Right renal cortex interstitium (tissue), 3 donors: ENCODE measurements at regions not wholly inside any gene's neighbourhood (a gene's known extent, or its start where the extent isn't known, plus 50 kb on each side); places are given as distances from the start of the nearest gene placed in this dataset.

Experiments used
- DNase-seq, 3 donors: peaks; one replicate each; pipeline ENCODE4 v3.0.0-alpha.2; 2013; ENCODE audit warnings: low read depth in 3 of 3, low spot score in 2 of 3

- DNase-seq = no peak
Measured at GRCh38 chr10:91035650-91036292, 114.9 kb upstream of the ANKRD1 start.

GRCh38 chr10:91036807-91037411 lies 116.0 kb upstream of the ANKRD1 start:
- DNase-seq = no peak

- DNase-seq = no peak
Measured at GRCh38 chr10:91038971-91039370, 118.1 kb upstream of the ANKRD1 start.

- no peak for DNase-seq
Measured at GRCh38 chr10:91040343-91040742, 119.5 kb upstream of the ANKRD1 start.

- no peak for DNase-seq
Measured at GRCh38 chr10:91042069-91042468, 121.2 kb upstream of the ANKRD1 start.

GRCh38 chr10:91043173-91043910 lies 122.5 kb upstream of the ANKRD1 start:
- no peak for DNase-seq

- DNase-seq = no peak
Measured at GRCh38 chr10:91046869-91047268, 126.0 kb upstream of the ANKRD1 start.

- DNase-seq = no peak
Measured at GRCh38 chr10:91048380-91048779, 127.5 kb upstream of the ANKRD1 start.

- DNase-seq = no peak
Measured at GRCh38 chr10:91049296-91049987, 128.6 kb upstream of the ANKRD1 start.

- no peak for DNase-seq
Measured at GRCh38 chr10:91049988-91050360, 129.1 kb upstream of the ANKRD1 start.

GRCh38 chr10:91050371-91051034 lies 129.6 kb upstream of the ANKRD1 start:
- no peak for DNase-seq

- DNase-seq = no peak
Measured at GRCh38 chr10:91051829-91052228, 130.9 kb upstream of the ANKRD1 start.

- no peak for DNase-seq
Measured at GRCh38 chr10:91054325-91054724, 133.4 kb upstream of the ANKRD1 start.

- DNase-seq = no peak
Measured at GRCh38 chr10:91061187-91061586, 140.3 kb upstream of the ANKRD1 start.

GRCh38 chr10:91061608-91062007 lies 140.7 kb upstream of the ANKRD1 start:
- peak in 1 of 3 donors; percentile 60 for DNase-seq

GRCh38 chr10:91062091-91062490 lies 141.2 kb upstream of the ANKRD1 start:
- DNase-seq = no peak

GRCh38 chr10:91071786-91072185 lies 148.7 kb upstream of the PCGF5 start:
- no peak for DNase-seq

- DNase-seq = no peak
Measured at GRCh38 chr10:91073286-91073979, 147.0 kb upstream of the PCGF5 start.

- no peak for DNase-seq
Measured at GRCh38 chr10:91076991-91077548, 143.4 kb upstream of the PCGF5 start.

GRCh38 chr10:91077549-91078071 lies 142.9 kb upstream of the PCGF5 start:
- no peak for DNase-seq
